IMR-90 (cell line): ENCODE measurements at regions not wholly inside any gene's neighbourhood (a gene's known extent, or its start where the extent isn't known, plus 50 kb on each side); places are given as distances from the start of the nearest gene placed in this dataset.

Experiments used
- ATAC-seq: fragments of 200-7000 bp; cut with Tn5 transposase; 2 replicates; pipeline ENCODE4 v1.9.1; 2020; ENCODE audit warnings: low read depth, mild to moderate bottlenecking, moderate library complexity
- BruUV-seq: library from RNA; stranded (reverse); fragments of 400-500 nt; replicated peaks from 2 replicates; lab custom pipeline; 2021; lab: Mats Ljungman, UMichigan
- CTCF ChIA-PET: fragments of 300-600 bp; formaldehyde crosslinking; extraction: SDS; loops from one replicate; lab custom pipeline; 2021; ENCODE audit warnings: antibody characterized with exemption; lab: Yijun Ruan, JAX
- POLR2A ChIA-PET: fragments of 300-600 bp; sonication (Branson Sonifier 250); formaldehyde crosslinking; loops from one replicate; lab custom pipeline; 2022; ENCODE audit warnings: antibody characterized with exemption; ENCODE audit not compliant: unreplicated experiment; lab: Charles Lee
- DNase-seq: peaks from one replicate; pipeline ENCODE4 v3.0.0; 2013
- H2AFZ ChIP-seq: replicated peaks from 2 replicates; pipeline ENCODE3; 2013; ENCODE audit warnings: low read length, mild to moderate bottlenecking; ENCODE audit not compliant: poor library complexity
- H2AK5ac ChIP-seq: 2 replicates; pipeline ENCODE4 v1.6.1; 2013; ENCODE audit warnings: low read depth, low read length, inconsistent platforms
- H2AK9ac ChIP-seq: replicated peaks from 2 replicates; pipeline ENCODE3; 2013; ENCODE audit warnings: mild to moderate bottlenecking, low read depth, low read length, moderate library complexity; ENCODE audit not compliant: poor library complexity
- H2BK120ac ChIP-seq: 2 replicates; pipeline ENCODE4 v1.6.1; 2013; ENCODE audit warnings: low read depth, low read length, inconsistent platforms
- H2BK15ac ChIP-seq: 3 replicates; pipeline ENCODE4 v1.6.1; 2013; ENCODE audit warnings: low read depth, low read length, inconsistent platforms
- H2BK20ac ChIP-seq: 2 replicates; pipeline ENCODE4 v1.6.1; 2013; ENCODE audit warnings: low read depth, mild to moderate bottlenecking, inconsistent platforms, low read length, moderate library complexity
- H2BK5ac ChIP-seq: 2 replicates; pipeline ENCODE4 v1.6.1; 2013; ENCODE audit warnings: mild to moderate bottlenecking, low read depth, low read length, inconsistent platforms; ENCODE audit not compliant: poor library complexity, severe bottlenecking
- H3K14ac ChIP-seq: replicated peaks from 2 replicates; pipeline ENCODE4 v1.6.1; 2013; ENCODE audit warnings: low read depth, low read length, inconsistent platforms
- H3K18ac ChIP-seq: 2 replicates; pipeline ENCODE4 v1.6.1; 2013; ENCODE audit warnings: low read depth, low read length, control low read depth
- H3K23ac ChIP-seq: 2 replicates; pipeline ENCODE4 v1.6.1; 2013; ENCODE audit warnings: low read depth, low read length, inconsistent platforms
- H3K27ac ChIP-seq: 2 replicates; pipeline ENCODE4 v1.5.1; 2013; ENCODE audit warnings: mild to moderate bottlenecking, control low read depth, low read length; ENCODE audit not compliant: insufficient read depth
- H3K27me3 ChIP-seq: 2 replicates; pipeline ENCODE4 v1.6.1; 2013; ENCODE audit warnings: low read length; ENCODE audit not compliant: control insufficient read depth, insufficient read depth
- H3K36me3 ChIP-seq: 2 replicates; pipeline ENCODE4 v1.6.1; 2013; ENCODE audit warnings: low read length, mixed read lengths; ENCODE audit not compliant: control insufficient read depth, insufficient read depth
- H3K4ac ChIP-seq: 2 replicates; pipeline ENCODE4 v1.6.1; 2013; ENCODE audit warnings: low read depth, low read length, inconsistent platforms
- H3K4me1 ChIP-seq: 2 replicates; pipeline ENCODE4 v1.6.1; 2013; ENCODE audit warnings: low read length, mixed read lengths; ENCODE audit not compliant: control insufficient read depth, insufficient read depth
- H3K4me2 ChIP-seq: 2 replicates; pipeline ENCODE4 v1.6.1; 2013; ENCODE audit warnings: low read depth, mild to moderate bottlenecking, control low read depth, low read length, moderate library complexity
- H3K4me3 ChIP-seq: 2 replicates; pipeline ENCODE4 v1.5.1; 2013; ENCODE audit warnings: low read depth, mild to moderate bottlenecking, control low read depth, low read length, moderate library complexity; ENCODE audit not compliant: insufficient read depth
- H3K56ac ChIP-seq: 2 replicates; pipeline ENCODE4 v1.6.1; 2013; ENCODE audit warnings: low read length, inconsistent platforms; ENCODE audit not compliant: insufficient read depth; ENCODE audit errors: extremely low read depth
- H3K79me1 ChIP-seq, 2 experiments: 2 replicates each; pipeline ENCODE4 v1.6.1; 2013; ENCODE audit warnings: low read length in 2 of 2, inconsistent platforms in 1 of 2, low read depth in 1 of 2
- H3K9ac ChIP-seq: 2 replicates; pipeline ENCODE4 v1.6.1; 2013; ENCODE audit warnings: low read depth, low read length, control low read depth
- H3K9me1 ChIP-seq: 2 replicates; pipeline ENCODE4 v1.6.1; 2013; ENCODE audit warnings: low read length, inconsistent platforms; ENCODE audit not compliant: insufficient read depth
- H3K9me3 ChIP-seq: 2 replicates; pipeline ENCODE4 v1.6.1; 2013; ENCODE audit warnings: low read length; ENCODE audit not compliant: control insufficient read depth, insufficient read depth
- H4K20me1 ChIP-seq: 2 replicates; pipeline ENCODE4 v1.6.1; 2013; ENCODE audit warnings: low read length, inconsistent platforms; ENCODE audit not compliant: insufficient read depth
- H4K5ac ChIP-seq: 2 replicates; pipeline ENCODE4 v1.6.1; 2013; ENCODE audit warnings: mild to moderate bottlenecking, low read depth, low read length, control low read depth
- H4K8ac ChIP-seq, 2 experiments: 2 replicates each; pipeline ENCODE4 v1.6.1; 2013; ENCODE audit warnings: low read depth in 2 of 2, low read length in 2 of 2, control low read depth in 1 of 2, inconsistent platforms in 1 of 2
- H4K91ac ChIP-seq: 2 replicates; pipeline ENCODE4 v1.6.1; 2013; ENCODE audit warnings: low read depth, low read length, inconsistent platforms; ENCODE audit not compliant: insufficient read depth
- BHLHE40 ChIP-seq: fragments of 150-350 bp; IDR thresholded peaks from 2 replicates; pipeline ENCODE4 v1.6.1; 2016; ENCODE audit warnings: mild to moderate bottlenecking, low read depth, low read length
- CHD1 ChIP-seq: IDR thresholded peaks from 2 replicates; pipeline ENCODE4 v1.6.1; 2012; ENCODE audit warnings: low read depth, low read length, improper control_type of control experiment
- FOS ChIP-seq: fragments of 150-350 bp; IDR thresholded peaks from 2 replicates; pipeline ENCODE4 v1.6.1; 2016; ENCODE audit warnings: low read depth, low read length
- MAFK ChIP-seq: IDR thresholded peaks from 2 replicates; pipeline ENCODE4 v1.6.1; 2012; ENCODE audit warnings: low read depth, low read length, improper control_type of control experiment
- MAZ ChIP-seq: IDR thresholded peaks from 2 replicates; pipeline ENCODE4 v1.6.1; 2012; ENCODE audit warnings: low read depth, mild to moderate bottlenecking, low read length, improper control_type of control experiment, moderate library complexity, borderline replicate concordance
- NFE2L2 ChIP-seq: fragments of 150-350 bp; IDR thresholded peaks from 2 replicates; pipeline ENCODE4 v1.6.1; 2016; ENCODE audit warnings: low read depth, mild to moderate bottlenecking, low read length
- POLR2A ChIP-seq: IDR thresholded peaks from 2 replicates; pipeline ENCODE4 v1.6.1; 2012; ENCODE audit warnings: mild to moderate bottlenecking, low read depth, low read length
- RAD21 ChIP-seq: IDR thresholded peaks from 2 replicates; pipeline ENCODE4 v1.6.1; 2012; ENCODE audit warnings: low read length, improper control_type of control experiment
- RCOR1 ChIP-seq: IDR thresholded peaks from 2 replicates; pipeline ENCODE4 v1.6.1; 2012; ENCODE audit warnings: mild to moderate bottlenecking, low read length, improper control_type of control experiment; ENCODE audit not compliant: insufficient replicate concordance
- SMC3 ChIP-seq: fragments of 150-350 bp; IDR thresholded peaks from 2 replicates; pipeline ENCODE4 v1.6.1; 2016; ENCODE audit warnings: low read depth, mild to moderate bottlenecking, antibody characterized with exemption, low read length, moderate library complexity
- WGBS, 2 experiments: methylation state at CpG; one replicate each; pipeline versions ENCODE4 v1.1.5 to v1.1.7; 2013; ENCODE audit warnings: missing lambda C conversion rate in 2 of 2; ENCODE audit not compliant: insufficient read length in 1 of 2; ENCODE audit errors: extremely low coverage in 2 of 2; 5-methylcytosine and 5-hydroxymethylcytosine counted together
- dilution Hi-C: fragments of 300-500 bp; cut with HindIII; formaldehyde crosslinking; loops from one replicate; pipeline ENCODE4 v1.14.3; 2018; ENCODE audit warnings: low sequenced_read_pairs; ENCODE audit not compliant: unreplicated experiment
- in situ Hi-C: fragments of 300-500 bp; cut with MboI; formaldehyde crosslinking; loops from 3 replicates; pipeline ENCODE4 v1.14.3; 2019; ENCODE audit warnings: low sequenced_read_pairs, inconsistent platforms, mixed read lengths
- intact Hi-C: fragments of 100-400 bp; cut with micrococcal nuclease; formaldehyde crosslinking; loops from 2 replicates; pipeline ENCODE4 v1.10.0; 2022

- no peak overlapping the region for H4K8ac ChIP-seq
- no peak overlapping the region for H3K27ac ChIP-seq
- H4K91ac ChIP-seq: no peak overlapping the region
- ChIA-PET CTCF (no interaction called here), POLR2A (no interaction called here)
- H3K14ac ChIP-seq: no peak overlapping the region
- H3K23ac ChIP-seq: no peak overlapping the region
- no peak overlapping the region for H3K4me2 ChIP-seq
- dilution Hi-C loops: no loop called here
- in situ Hi-C loops: no loop called here
- H3K9me3 ChIP-seq: no peaks in the 10 kb centered on the region
- BruUV-seq: no TSS peak
- no peak overlapping the region for H2AK9ac ChIP-seq
- no peak overlapping the region for H2BK20ac ChIP-seq
- no peaks in the 10 kb centered on the region for H3K36me3 ChIP-seq
- no peaks in the 10 kb centered on the region for H3K79me1 ChIP-seq
- H4K5ac ChIP-seq: no peak overlapping the region
- no peak overlapping the region for H3K18ac ChIP-seq
- no peak overlapping the region for H2BK5ac ChIP-seq
- H2BK120ac ChIP-seq: no peak overlapping the region
- H3K9ac ChIP-seq: no peak overlapping the region
- no peak overlapping the region for H2AFZ ChIP-seq
- no peaks in the 10 kb centered on the region; the same call in 1 of the 2 replicates for H3K27me3 ChIP-seq
- H3K56ac ChIP-seq: no peak overlapping the region
- TF ChIP-seq BHLHE40: no peak
- TF ChIP-seq POLR2A: no peak
- no peak for TF ChIP-seq FOS
- no peak for TF ChIP-seq MAZ
- TF ChIP-seq SMC3: no peak
- TF ChIP-seq RAD21: no peak
- TF ChIP-seq MAFK: no peak
- no peak for TF ChIP-seq RCOR1
- TF ChIP-seq CHD1: no peak
- TF ChIP-seq NFE2L2: no peak
- no peak overlapping the region for H3K4ac ChIP-seq
- H2AK5ac ChIP-seq: no peak overlapping the region
- WGBS, 2 experiments: no CpG with 5 or more reads among the region's 3 CpGs
- no peaks in the 10 kb centered on the region for H3K9me1 ChIP-seq
- ATAC-seq (no peak), DNase-seq (no peak)
- no peak overlapping the region for H2BK15ac ChIP-seq
- no peak overlapping the region for H3K4me3 ChIP-seq
- no peaks in the 10 kb centered on the region for H4K20me1 ChIP-seq
- no peaks in the 10 kb centered on the region for H3K4me1 ChIP-seq
- intact Hi-C loops: no loop called here
These were observed 452.5 kb downstream of the GADD45G start for GRCh38 chr9:90057361-90057760.
